IMR-90 (cell line): ENCODE measurements at regions not wholly inside any gene's neighbourhood (a gene's known extent, or its start where the extent isn't known, plus 50 kb on each side); places are given as distances from the start of the nearest gene placed in this dataset.

Source experiments
- ATAC-seq: fragments of 200-7000 bp; cut with Tn5 transposase; 2 replicates; pipeline ENCODE4 v1.9.1; 2020; ENCODE audit warnings: low read depth, mild to moderate bottlenecking, moderate library complexity
- BruUV-seq: library from RNA; stranded (reverse); fragments of 400-500 nt; replicated peaks from 2 replicates; lab custom pipeline; 2021; lab: Mats Ljungman, UMichigan
- CTCF ChIA-PET: fragments of 300-600 bp; formaldehyde crosslinking; extraction: SDS; loops from one replicate; lab custom pipeline; 2021; ENCODE audit warnings: antibody characterized with exemption; lab: Yijun Ruan, JAX
- POLR2A ChIA-PET: fragments of 300-600 bp; sonication (Branson Sonifier 250); formaldehyde crosslinking; loops from one replicate; lab custom pipeline; 2022; ENCODE audit warnings: antibody characterized with exemption; ENCODE audit not compliant: unreplicated experiment; lab: Charles Lee
- DNase-seq: peaks from one replicate; pipeline ENCODE4 v3.0.0; 2013
- H2AFZ ChIP-seq: replicated peaks from 2 replicates; pipeline ENCODE3; 2013; ENCODE audit warnings: low read length, mild to moderate bottlenecking; ENCODE audit not compliant: poor library complexity
- H2AK5ac ChIP-seq: 2 replicates; pipeline ENCODE4 v1.6.1; 2013; ENCODE audit warnings: low read depth, low read length, inconsistent platforms
- H2AK9ac ChIP-seq: replicated peaks from 2 replicates; pipeline ENCODE3; 2013; ENCODE audit warnings: mild to moderate bottlenecking, low read depth, low read length, moderate library complexity; ENCODE audit not compliant: poor library complexity
- H2BK120ac ChIP-seq: 2 replicates; pipeline ENCODE4 v1.6.1; 2013; ENCODE audit warnings: low read depth, low read length, inconsistent platforms
- H2BK15ac ChIP-seq: 3 replicates; pipeline ENCODE4 v1.6.1; 2013; ENCODE audit warnings: low read depth, low read length, inconsistent platforms
- H2BK20ac ChIP-seq: 2 replicates; pipeline ENCODE4 v1.6.1; 2013; ENCODE audit warnings: low read depth, mild to moderate bottlenecking, inconsistent platforms, low read length, moderate library complexity
- H2BK5ac ChIP-seq: 2 replicates; pipeline ENCODE4 v1.6.1; 2013; ENCODE audit warnings: mild to moderate bottlenecking, low read depth, low read length, inconsistent platforms; ENCODE audit not compliant: poor library complexity, severe bottlenecking
- H3K14ac ChIP-seq: replicated peaks from 2 replicates; pipeline ENCODE4 v1.6.1; 2013; ENCODE audit warnings: low read depth, low read length, inconsistent platforms
- H3K18ac ChIP-seq: 2 replicates; pipeline ENCODE4 v1.6.1; 2013; ENCODE audit warnings: low read depth, low read length, control low read depth
- H3K23ac ChIP-seq: 2 replicates; pipeline ENCODE4 v1.6.1; 2013; ENCODE audit warnings: low read depth, low read length, inconsistent platforms
- H3K27ac ChIP-seq: 2 replicates; pipeline ENCODE4 v1.5.1; 2013; ENCODE audit warnings: mild to moderate bottlenecking, control low read depth, low read length; ENCODE audit not compliant: insufficient read depth
- H3K27me3 ChIP-seq: 2 replicates; pipeline ENCODE4 v1.6.1; 2013; ENCODE audit warnings: low read length; ENCODE audit not compliant: control insufficient read depth, insufficient read depth
- H3K36me3 ChIP-seq: 2 replicates; pipeline ENCODE4 v1.6.1; 2013; ENCODE audit warnings: low read length, mixed read lengths; ENCODE audit not compliant: control insufficient read depth, insufficient read depth
- H3K4ac ChIP-seq: 2 replicates; pipeline ENCODE4 v1.6.1; 2013; ENCODE audit warnings: low read depth, low read length, inconsistent platforms
- H3K4me1 ChIP-seq: 2 replicates; pipeline ENCODE4 v1.6.1; 2013; ENCODE audit warnings: low read length, mixed read lengths; ENCODE audit not compliant: control insufficient read depth, insufficient read depth
- H3K4me2 ChIP-seq: 2 replicates; pipeline ENCODE4 v1.6.1; 2013; ENCODE audit warnings: low read depth, mild to moderate bottlenecking, control low read depth, low read length, moderate library complexity
- H3K4me3 ChIP-seq: 2 replicates; pipeline ENCODE4 v1.5.1; 2013; ENCODE audit warnings: low read depth, mild to moderate bottlenecking, control low read depth, low read length, moderate library complexity; ENCODE audit not compliant: insufficient read depth
- H3K56ac ChIP-seq: 2 replicates; pipeline ENCODE4 v1.6.1; 2013; ENCODE audit warnings: low read length, inconsistent platforms; ENCODE audit not compliant: insufficient read depth; ENCODE audit errors: extremely low read depth
- H3K79me1 ChIP-seq, 2 experiments: 2 replicates each; pipeline ENCODE4 v1.6.1; 2013; ENCODE audit warnings: low read length in 2 of 2, inconsistent platforms in 1 of 2, low read depth in 1 of 2
- H3K9ac ChIP-seq: 2 replicates; pipeline ENCODE4 v1.6.1; 2013; ENCODE audit warnings: low read depth, low read length, control low read depth
- H3K9me1 ChIP-seq: 2 replicates; pipeline ENCODE4 v1.6.1; 2013; ENCODE audit warnings: low read length, inconsistent platforms; ENCODE audit not compliant: insufficient read depth
- H3K9me3 ChIP-seq: 2 replicates; pipeline ENCODE4 v1.6.1; 2013; ENCODE audit warnings: low read length; ENCODE audit not compliant: control insufficient read depth, insufficient read depth
- H4K20me1 ChIP-seq: 2 replicates; pipeline ENCODE4 v1.6.1; 2013; ENCODE audit warnings: low read length, inconsistent platforms; ENCODE audit not compliant: insufficient read depth
- H4K5ac ChIP-seq: 2 replicates; pipeline ENCODE4 v1.6.1; 2013; ENCODE audit warnings: mild to moderate bottlenecking, low read depth, low read length, control low read depth
- H4K8ac ChIP-seq, 2 experiments: 2 replicates each; pipeline ENCODE4 v1.6.1; 2013; ENCODE audit warnings: low read depth in 2 of 2, low read length in 2 of 2, control low read depth in 1 of 2, inconsistent platforms in 1 of 2
- H4K91ac ChIP-seq: 2 replicates; pipeline ENCODE4 v1.6.1; 2013; ENCODE audit warnings: low read depth, low read length, inconsistent platforms; ENCODE audit not compliant: insufficient read depth
- BHLHE40 ChIP-seq: fragments of 150-350 bp; IDR thresholded peaks from 2 replicates; pipeline ENCODE4 v1.6.1; 2016; ENCODE audit warnings: mild to moderate bottlenecking, low read depth, low read length
- CEBPB ChIP-seq: IDR thresholded peaks from 2 replicates; pipeline ENCODE4 v1.6.1; 2012; ENCODE audit warnings: low read depth, low read length, improper control_type of control experiment
- CHD1 ChIP-seq: IDR thresholded peaks from 2 replicates; pipeline ENCODE4 v1.6.1; 2012; ENCODE audit warnings: low read depth, low read length, improper control_type of control experiment
- ELK1 ChIP-seq: fragments of 150-350 bp; IDR thresholded peaks from 2 replicates; pipeline ENCODE4 v1.6.1; 2016; ENCODE audit warnings: low read depth, mild to moderate bottlenecking, low read length, moderate library complexity, borderline replicate concordance
- FOS ChIP-seq: fragments of 150-350 bp; IDR thresholded peaks from 2 replicates; pipeline ENCODE4 v1.6.1; 2016; ENCODE audit warnings: low read depth, low read length
- MAFK ChIP-seq: IDR thresholded peaks from 2 replicates; pipeline ENCODE4 v1.6.1; 2012; ENCODE audit warnings: low read depth, low read length, improper control_type of control experiment
- MAZ ChIP-seq: IDR thresholded peaks from 2 replicates; pipeline ENCODE4 v1.6.1; 2012; ENCODE audit warnings: low read depth, mild to moderate bottlenecking, low read length, improper control_type of control experiment, moderate library complexity, borderline replicate concordance
- NFE2L2 ChIP-seq: fragments of 150-350 bp; IDR thresholded peaks from 2 replicates; pipeline ENCODE4 v1.6.1; 2016; ENCODE audit warnings: low read depth, mild to moderate bottlenecking, low read length
- POLR2A ChIP-seq: IDR thresholded peaks from 2 replicates; pipeline ENCODE4 v1.6.1; 2012; ENCODE audit warnings: mild to moderate bottlenecking, low read depth, low read length
- RAD21 ChIP-seq: IDR thresholded peaks from 2 replicates; pipeline ENCODE4 v1.6.1; 2012; ENCODE audit warnings: low read length, improper control_type of control experiment
- RFX5 ChIP-seq: IDR thresholded peaks from 2 replicates; pipeline ENCODE4 v1.8.0; 2012; ENCODE audit warnings: low read depth, mild to moderate bottlenecking, low read length, moderate library complexity
- SMC3 ChIP-seq: fragments of 150-350 bp; IDR thresholded peaks from 2 replicates; pipeline ENCODE4 v1.6.1; 2016; ENCODE audit warnings: low read depth, mild to moderate bottlenecking, antibody characterized with exemption, low read length, moderate library complexity
- USF2 ChIP-seq: fragments of 150-350 bp; IDR thresholded peaks from 2 replicates; pipeline ENCODE4 v1.6.1; 2017; ENCODE audit warnings: mild to moderate bottlenecking, antibody characterized with exemption, low read length, low read depth
- WGBS, 2 experiments: methylation state at CpG; one replicate each; pipeline versions ENCODE4 v1.1.5 to v1.1.7; 2013; ENCODE audit warnings: missing lambda C conversion rate in 2 of 2; ENCODE audit not compliant: insufficient read length in 1 of 2; ENCODE audit errors: extremely low coverage in 2 of 2; 5-methylcytosine and 5-hydroxymethylcytosine counted together
- dilution Hi-C: fragments of 300-500 bp; cut with HindIII; formaldehyde crosslinking; loops from one replicate; pipeline ENCODE4 v1.14.3; 2018; ENCODE audit warnings: low sequenced_read_pairs; ENCODE audit not compliant: unreplicated experiment
- in situ Hi-C: fragments of 300-500 bp; cut with MboI; formaldehyde crosslinking; loops from 3 replicates; pipeline ENCODE4 v1.14.3; 2019; ENCODE audit warnings: low sequenced_read_pairs, inconsistent platforms, mixed read lengths
- intact Hi-C: fragments of 100-400 bp; cut with micrococcal nuclease; formaldehyde crosslinking; loops from 2 replicates; pipeline ENCODE4 v1.10.0; 2022
- TF ChIP-seq, protein P1 (sequence below): conservative IDR thresholded peaks from 2 replicates; pipeline ENCODE4 v1.5.1; 2012; ENCODE audit warnings: mild to moderate bottlenecking, low read depth, low read length, improper control_type of control experiment

DNA sequence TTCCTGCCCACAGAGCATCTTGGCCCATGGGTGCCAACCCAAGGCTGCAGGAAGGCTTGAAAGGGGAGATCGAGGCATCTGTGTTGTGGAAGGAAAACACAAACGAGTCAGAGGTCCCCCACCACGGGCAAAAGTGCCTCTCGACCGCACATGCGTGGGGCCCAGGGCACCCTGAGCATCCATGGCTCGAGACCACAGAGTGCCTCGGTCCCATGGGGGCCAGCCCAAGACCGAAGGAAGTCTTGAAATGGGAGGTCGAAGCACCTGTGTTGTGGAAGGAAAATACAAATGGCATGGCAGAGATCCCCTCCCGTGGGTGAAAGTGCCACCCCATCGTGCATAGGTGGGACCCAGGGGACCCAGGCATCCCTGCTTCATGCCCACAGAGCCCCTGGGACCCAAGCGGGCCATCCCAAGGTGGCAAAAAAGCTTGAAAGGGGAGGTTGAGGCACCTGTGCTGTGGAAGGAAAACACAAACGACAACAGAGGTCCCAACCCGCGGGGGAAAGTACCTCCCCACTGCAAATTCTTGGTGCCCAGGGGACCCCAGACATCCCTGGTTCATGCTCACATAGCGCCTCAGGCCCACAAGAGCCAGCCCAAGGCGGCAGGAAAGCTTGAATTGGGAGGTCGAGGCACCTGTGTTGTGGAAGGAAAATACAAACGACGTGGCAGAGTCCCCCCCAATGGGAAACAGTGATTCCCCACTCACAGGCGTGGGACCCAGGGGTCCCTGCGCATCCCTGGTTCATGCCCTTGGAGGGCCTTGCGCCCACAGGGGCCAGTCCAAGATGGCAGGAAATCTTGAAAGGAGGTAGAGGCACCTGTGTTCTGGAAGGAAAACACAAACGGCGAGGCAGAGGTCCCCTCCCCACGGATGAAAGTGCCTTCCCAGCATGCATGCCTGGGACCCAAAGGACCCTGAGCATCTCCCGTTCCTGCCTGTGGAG, 373.0 kb downstream of the ALG10 start:
- H3K27ac ChIP-seq = no peak overlapping the region
- no peak for TF ChIP-seq POLR2A
- no peak for TF ChIP-seq BHLHE40
- no peak for TF ChIP-seq FOS
- no peak for TF ChIP-seq NFE2L2
- TF ChIP-seq CEBPB = no peak
- no peak for TF ChIP-seq RFX5
- TF ChIP-seq MAFK = no peak
- no peak for TF ChIP-seq USF2
- TF ChIP-seq RAD21 = no peak
- TF ChIP-seq SMC3 = no peak
- TF ChIP-seq, protein P1, sequence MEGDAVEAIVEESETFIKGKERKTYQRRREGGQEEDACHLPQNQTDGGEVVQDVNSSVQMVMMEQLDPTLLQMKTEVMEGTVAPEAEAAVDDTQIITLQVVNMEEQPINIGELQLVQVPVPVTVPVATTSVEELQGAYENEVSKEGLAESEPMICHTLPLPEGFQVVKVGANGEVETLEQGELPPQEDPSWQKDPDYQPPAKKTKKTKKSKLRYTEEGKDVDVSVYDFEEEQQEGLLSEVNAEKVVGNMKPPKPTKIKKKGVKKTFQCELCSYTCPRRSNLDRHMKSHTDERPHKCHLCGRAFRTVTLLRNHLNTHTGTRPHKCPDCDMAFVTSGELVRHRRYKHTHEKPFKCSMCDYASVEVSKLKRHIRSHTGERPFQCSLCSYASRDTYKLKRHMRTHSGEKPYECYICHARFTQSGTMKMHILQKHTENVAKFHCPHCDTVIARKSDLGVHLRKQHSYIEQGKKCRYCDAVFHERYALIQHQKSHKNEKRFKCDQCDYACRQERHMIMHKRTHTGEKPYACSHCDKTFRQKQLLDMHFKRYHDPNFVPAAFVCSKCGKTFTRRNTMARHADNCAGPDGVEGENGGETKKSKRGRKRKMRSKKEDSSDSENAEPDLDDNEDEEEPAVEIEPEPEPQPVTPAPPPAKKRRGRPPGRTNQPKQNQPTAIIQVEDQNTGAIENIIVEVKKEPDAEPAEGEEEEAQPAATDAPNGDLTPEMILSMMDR = no peak
- TF ChIP-seq CHD1 = no peak
- TF ChIP-seq ELK1 = no peak
- no peak for TF ChIP-seq MAZ
- H3K9ac ChIP-seq = no peak overlapping the region
- H3K14ac ChIP-seq = no peak overlapping the region
- H3K4me1 ChIP-seq = no peaks in the 10 kb centered on the region
- H3K36me3 ChIP-seq = no peaks in the 10 kb centered on the region
- no peaks in the 10 kb centered on the region for H4K20me1 ChIP-seq
- no peak overlapping the region for H2BK120ac ChIP-seq
- no peak overlapping the region for H4K91ac ChIP-seq
- no peak overlapping the region for H2BK5ac ChIP-seq
- CTCF ChIA-PET = no interaction called here
- intact Hi-C loops (no loop called here), in situ Hi-C loops (no loop called here), dilution Hi-C loops (no loop called here)
- ATAC-seq (no peak), DNase-seq (no peak)
- no peak overlapping the region for H4K5ac ChIP-seq
- H3K4ac ChIP-seq = no peak overlapping the region
- H2AK9ac ChIP-seq = no peak overlapping the region
- H2AFZ ChIP-seq = no peak overlapping the region
- no peak overlapping the region for H3K23ac ChIP-seq
- BruUV-seq = no TSS peak
- H3K9me1 ChIP-seq = no peaks in the 10 kb centered on the region
- peaks cover 64% of the 10 kb centered on the region for H3K9me3 ChIP-seq
- H3K27me3 ChIP-seq = no peaks in the 10 kb centered on the region
- H2AK5ac ChIP-seq = no peak overlapping the region
- H3K56ac ChIP-seq = no peak overlapping the region
- no peak overlapping the region for H4K8ac ChIP-seq
- H2BK20ac ChIP-seq = no peak overlapping the region
- WGBS, 2 experiments = 62% methylated on average over 12 of the region's 28 CpGs; no CpG with 5 or more reads in 1 of the 2 experiments
- POLR2A ChIA-PET = no interaction called here
- no peak overlapping the region for H2BK15ac ChIP-seq
- H3K79me1 ChIP-seq = no peaks in the 10 kb centered on the region
- H3K18ac ChIP-seq = no peak overlapping the region
- H3K4me3 ChIP-seq = no peak overlapping the region
- no peak overlapping the region for H3K4me2 ChIP-seq
